IMR-90 (cell line): ENCODE measurements at regions not wholly inside any gene's neighbourhood (a gene's known extent, or its start where the extent isn't known, plus 50 kb on each side); places are given as distances from the start of the nearest gene placed in this dataset.

Experiments used
- ATAC-seq: fragments of 200-7000 bp; cut with Tn5 transposase; 2 replicates; pipeline ENCODE4 v1.9.1; 2020; ENCODE audit warnings: low read depth, mild to moderate bottlenecking, moderate library complexity
- BruUV-seq: library from RNA; stranded (reverse); fragments of 400-500 nt; replicated peaks from 2 replicates; lab custom pipeline; 2021; lab: Mats Ljungman, UMichigan
- CTCF ChIA-PET: fragments of 300-600 bp; formaldehyde crosslinking; extraction: SDS; loops from one replicate; lab custom pipeline; 2021; ENCODE audit warnings: antibody characterized with exemption; lab: Yijun Ruan, JAX
- POLR2A ChIA-PET: fragments of 300-600 bp; sonication (Branson Sonifier 250); formaldehyde crosslinking; loops from one replicate; lab custom pipeline; 2022; ENCODE audit warnings: antibody characterized with exemption; ENCODE audit not compliant: unreplicated experiment; lab: Charles Lee
- DNase-seq: peaks from one replicate; pipeline ENCODE4 v3.0.0; 2013
- H2AFZ ChIP-seq: replicated peaks from 2 replicates; pipeline ENCODE3; 2013; ENCODE audit warnings: low read length, mild to moderate bottlenecking; ENCODE audit not compliant: poor library complexity
- H2AK5ac ChIP-seq: 2 replicates; pipeline ENCODE4 v1.6.1; 2013; ENCODE audit warnings: low read depth, low read length, inconsistent platforms
- H2AK9ac ChIP-seq: replicated peaks from 2 replicates; pipeline ENCODE3; 2013; ENCODE audit warnings: mild to moderate bottlenecking, low read depth, low read length, moderate library complexity; ENCODE audit not compliant: poor library complexity
- H2BK120ac ChIP-seq: 2 replicates; pipeline ENCODE4 v1.6.1; 2013; ENCODE audit warnings: low read depth, low read length, inconsistent platforms
- H2BK15ac ChIP-seq: 3 replicates; pipeline ENCODE4 v1.6.1; 2013; ENCODE audit warnings: low read depth, low read length, inconsistent platforms
- H2BK20ac ChIP-seq: 2 replicates; pipeline ENCODE4 v1.6.1; 2013; ENCODE audit warnings: low read depth, mild to moderate bottlenecking, inconsistent platforms, low read length, moderate library complexity
- H2BK5ac ChIP-seq: 2 replicates; pipeline ENCODE4 v1.6.1; 2013; ENCODE audit warnings: mild to moderate bottlenecking, low read depth, low read length, inconsistent platforms; ENCODE audit not compliant: poor library complexity, severe bottlenecking
- H3K14ac ChIP-seq: replicated peaks from 2 replicates; pipeline ENCODE4 v1.6.1; 2013; ENCODE audit warnings: low read depth, low read length, inconsistent platforms
- H3K18ac ChIP-seq: 2 replicates; pipeline ENCODE4 v1.6.1; 2013; ENCODE audit warnings: low read depth, low read length, control low read depth
- H3K23ac ChIP-seq: 2 replicates; pipeline ENCODE4 v1.6.1; 2013; ENCODE audit warnings: low read depth, low read length, inconsistent platforms
- H3K27ac ChIP-seq: 2 replicates; pipeline ENCODE4 v1.5.1; 2013; ENCODE audit warnings: mild to moderate bottlenecking, control low read depth, low read length; ENCODE audit not compliant: insufficient read depth
- H3K27me3 ChIP-seq: 2 replicates; pipeline ENCODE4 v1.6.1; 2013; ENCODE audit warnings: low read length; ENCODE audit not compliant: control insufficient read depth, insufficient read depth
- H3K36me3 ChIP-seq: 2 replicates; pipeline ENCODE4 v1.6.1; 2013; ENCODE audit warnings: low read length, mixed read lengths; ENCODE audit not compliant: control insufficient read depth, insufficient read depth
- H3K4ac ChIP-seq: 2 replicates; pipeline ENCODE4 v1.6.1; 2013; ENCODE audit warnings: low read depth, low read length, inconsistent platforms
- H3K4me1 ChIP-seq: 2 replicates; pipeline ENCODE4 v1.6.1; 2013; ENCODE audit warnings: low read length, mixed read lengths; ENCODE audit not compliant: control insufficient read depth, insufficient read depth
- H3K4me2 ChIP-seq: 2 replicates; pipeline ENCODE4 v1.6.1; 2013; ENCODE audit warnings: low read depth, mild to moderate bottlenecking, control low read depth, low read length, moderate library complexity
- H3K4me3 ChIP-seq: 2 replicates; pipeline ENCODE4 v1.5.1; 2013; ENCODE audit warnings: low read depth, mild to moderate bottlenecking, control low read depth, low read length, moderate library complexity; ENCODE audit not compliant: insufficient read depth
- H3K56ac ChIP-seq: 2 replicates; pipeline ENCODE4 v1.6.1; 2013; ENCODE audit warnings: low read length, inconsistent platforms; ENCODE audit not compliant: insufficient read depth; ENCODE audit errors: extremely low read depth
- H3K79me1 ChIP-seq, 2 experiments: 2 replicates each; pipeline ENCODE4 v1.6.1; 2013; ENCODE audit warnings: low read length in 2 of 2, inconsistent platforms in 1 of 2, low read depth in 1 of 2
- H3K9ac ChIP-seq: 2 replicates; pipeline ENCODE4 v1.6.1; 2013; ENCODE audit warnings: low read depth, low read length, control low read depth
- H3K9me1 ChIP-seq: 2 replicates; pipeline ENCODE4 v1.6.1; 2013; ENCODE audit warnings: low read length, inconsistent platforms; ENCODE audit not compliant: insufficient read depth
- H3K9me3 ChIP-seq: 2 replicates; pipeline ENCODE4 v1.6.1; 2013; ENCODE audit warnings: low read length; ENCODE audit not compliant: control insufficient read depth, insufficient read depth
- H4K20me1 ChIP-seq: 2 replicates; pipeline ENCODE4 v1.6.1; 2013; ENCODE audit warnings: low read length, inconsistent platforms; ENCODE audit not compliant: insufficient read depth
- H4K5ac ChIP-seq: 2 replicates; pipeline ENCODE4 v1.6.1; 2013; ENCODE audit warnings: mild to moderate bottlenecking, low read depth, low read length, control low read depth
- H4K8ac ChIP-seq, 2 experiments: 2 replicates each; pipeline ENCODE4 v1.6.1; 2013; ENCODE audit warnings: low read depth in 2 of 2, low read length in 2 of 2, control low read depth in 1 of 2, inconsistent platforms in 1 of 2
- H4K91ac ChIP-seq: 2 replicates; pipeline ENCODE4 v1.6.1; 2013; ENCODE audit warnings: low read depth, low read length, inconsistent platforms; ENCODE audit not compliant: insufficient read depth
- CEBPB ChIP-seq: IDR thresholded peaks from 2 replicates; pipeline ENCODE4 v1.6.1; 2012; ENCODE audit warnings: low read depth, low read length, improper control_type of control experiment
- MAFK ChIP-seq: IDR thresholded peaks from 2 replicates; pipeline ENCODE4 v1.6.1; 2012; ENCODE audit warnings: low read depth, low read length, improper control_type of control experiment
- SMC3 ChIP-seq: fragments of 150-350 bp; IDR thresholded peaks from 2 replicates; pipeline ENCODE4 v1.6.1; 2016; ENCODE audit warnings: low read depth, mild to moderate bottlenecking, antibody characterized with exemption, low read length, moderate library complexity
- WGBS, 2 experiments: methylation state at CpG; one replicate each; pipeline versions ENCODE4 v1.1.5 to v1.1.7; 2013; ENCODE audit warnings: missing lambda C conversion rate in 2 of 2; ENCODE audit not compliant: insufficient read length in 1 of 2; ENCODE audit errors: extremely low coverage in 2 of 2; 5-methylcytosine and 5-hydroxymethylcytosine counted together
- dilution Hi-C: fragments of 300-500 bp; cut with HindIII; formaldehyde crosslinking; loops from one replicate; pipeline ENCODE4 v1.14.3; 2018; ENCODE audit warnings: low sequenced_read_pairs; ENCODE audit not compliant: unreplicated experiment
- in situ Hi-C: fragments of 300-500 bp; cut with MboI; formaldehyde crosslinking; loops from 3 replicates; pipeline ENCODE4 v1.14.3; 2019; ENCODE audit warnings: low sequenced_read_pairs, inconsistent platforms, mixed read lengths
- intact Hi-C: fragments of 100-400 bp; cut with micrococcal nuclease; formaldehyde crosslinking; loops from 2 replicates; pipeline ENCODE4 v1.10.0; 2022

DNA sequence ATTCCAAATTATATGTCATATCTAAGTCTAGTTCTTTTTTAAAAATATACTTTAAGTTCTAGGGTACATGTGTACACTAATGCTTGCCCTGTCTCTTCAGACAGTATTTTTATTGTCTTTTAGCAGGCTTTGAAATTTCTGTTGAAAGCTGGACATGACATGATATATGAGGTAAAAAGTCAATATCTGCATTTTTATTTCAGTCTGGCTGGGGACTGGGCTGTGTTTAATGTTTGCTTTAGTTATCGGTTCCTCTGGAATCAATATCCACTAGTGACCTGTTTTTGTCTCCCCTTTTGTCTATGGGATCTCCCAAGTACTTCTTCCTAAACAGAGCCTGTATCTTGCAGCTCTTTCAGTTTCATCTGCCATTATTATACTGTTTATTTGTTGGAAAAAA is 786.2 kb upstream of the GJE1 start:
- ATAC-seq (no peak), DNase-seq (no peak)
- H4K5ac ChIP-seq: no peak overlapping the region
- CTCF ChIA-PET: no interaction called here
- H2AK9ac ChIP-seq: no peak overlapping the region
- WGBS, 2 experiments: no CpG with 5 or more reads among the region's 1 CpG
- H4K20me1 ChIP-seq: no peaks in the 10 kb centered on the region
- H2BK120ac ChIP-seq: no peak overlapping the region
- no peak overlapping the region for H3K4me3 ChIP-seq
- no peak overlapping the region for H2BK20ac ChIP-seq
- no TSS peak for BruUV-seq
- no peak overlapping the region for H3K56ac ChIP-seq
- H3K4me1 ChIP-seq: no peaks in the 10 kb centered on the region
- H3K79me1 ChIP-seq: no peaks in the 10 kb centered on the region
- in situ Hi-C loops (no loop called here), dilution Hi-C loops (no loop called here), intact Hi-C loops (no loop called here)
- H2AFZ ChIP-seq: no peak overlapping the region
- no peak overlapping the region for H3K4ac ChIP-seq
- H3K27me3 ChIP-seq: no peaks in the 10 kb centered on the region
- H3K18ac ChIP-seq: no peak overlapping the region
- no peak overlapping the region for H3K27ac ChIP-seq
- H3K14ac ChIP-seq: no peak overlapping the region
- no peak overlapping the region for H2AK5ac ChIP-seq
- H4K91ac ChIP-seq: no peak overlapping the region
- no peaks in the 10 kb centered on the region for H3K9me3 ChIP-seq
- no peak overlapping the region for H4K8ac ChIP-seq
- TF ChIP-seq SMC3 (no peak), CEBPB (no peak), MAFK (no peak)
- H3K23ac ChIP-seq: no peak overlapping the region
- no peak overlapping the region for H2BK15ac ChIP-seq
- H3K9me1 ChIP-seq: no peaks in the 10 kb centered on the region
- no peaks in the 10 kb centered on the region for H3K36me3 ChIP-seq
- H3K9ac ChIP-seq: no peak overlapping the region
- no peak overlapping the region for H3K4me2 ChIP-seq
- POLR2A ChIA-PET: no interaction called here
- H2BK5ac ChIP-seq: no peak overlapping the region
